NCI-H82 (cell line): ENCODE measurements at regions not wholly inside any gene's neighbourhood (a gene's known extent, or its start where the extent isn't known, plus 50 kb on each side); places are given as distances from the start of the nearest gene placed in this dataset.
"Not testable (repeated sequence)": the region's sequence is repeated elsewhere in the genome, so short reads cannot be mapped to it uniquely, and the experiment has no call there.

Experiments used
- DNase-seq: peaks from one replicate; lab custom pipeline; 2025; lab: John Stamatoyannopoulos, UW

- not testable (repeated sequence) for DNase-seq
Measured at GRCh38 chr10:22467393-22467792, 122.1 kb downstream of the SPAG6 start.

- DNase-seq = no peak
Measured at GRCh38 chr10:22468570-22469320, 123.4 kb downstream of the SPAG6 start.

- peak; percentile 2 for DNase-seq
Measured at GRCh38 chr10:22473044-22473443, 127.7 kb downstream of the SPAG6 start.

- no peak for DNase-seq
Measured at GRCh38 chr10:22473459-22473858, 128.2 kb downstream of the SPAG6 start.

- DNase-seq = peak; percentile 22
Measured at GRCh38 chr10:22475651-22476600, 130.6 kb downstream of the SPAG6 start.

- no peak for DNase-seq
Measured at GRCh38 chr10:22476601-22477321, 131.5 kb downstream of the SPAG6 start.

- no peak for DNase-seq
Measured at GRCh38 chr10:22477334-22478287, 132.3 kb downstream of the SPAG6 start.

- no peak for DNase-seq
Measured at GRCh38 chr10:22478555-22479334, 133.4 kb downstream of the SPAG6 start.

GRCh38 chr10:22479419-22479818 lies 134.1 kb downstream of the SPAG6 start:
- DNase-seq = peak; percentile 16

- DNase-seq = no peak
Measured at GRCh38 chr10:22481106-22481505, 135.8 kb downstream of the SPAG6 start.

GRCh38 chr10:22481687-22482539 lies 136.6 kb downstream of the SPAG6 start:
- no peak for DNase-seq

GRCh38 chr10:22483132-22483531 lies 137.8 kb downstream of the SPAG6 start:
- DNase-seq = no peak
